ENCODE measurements at regions not wholly inside any gene's neighbourhood (a gene's known extent, or its start where the extent isn't known, plus 50 kb on each side); places are given as distances from the start of the nearest gene placed in this dataset.

- TF ChIP-seq, protein P1, sequence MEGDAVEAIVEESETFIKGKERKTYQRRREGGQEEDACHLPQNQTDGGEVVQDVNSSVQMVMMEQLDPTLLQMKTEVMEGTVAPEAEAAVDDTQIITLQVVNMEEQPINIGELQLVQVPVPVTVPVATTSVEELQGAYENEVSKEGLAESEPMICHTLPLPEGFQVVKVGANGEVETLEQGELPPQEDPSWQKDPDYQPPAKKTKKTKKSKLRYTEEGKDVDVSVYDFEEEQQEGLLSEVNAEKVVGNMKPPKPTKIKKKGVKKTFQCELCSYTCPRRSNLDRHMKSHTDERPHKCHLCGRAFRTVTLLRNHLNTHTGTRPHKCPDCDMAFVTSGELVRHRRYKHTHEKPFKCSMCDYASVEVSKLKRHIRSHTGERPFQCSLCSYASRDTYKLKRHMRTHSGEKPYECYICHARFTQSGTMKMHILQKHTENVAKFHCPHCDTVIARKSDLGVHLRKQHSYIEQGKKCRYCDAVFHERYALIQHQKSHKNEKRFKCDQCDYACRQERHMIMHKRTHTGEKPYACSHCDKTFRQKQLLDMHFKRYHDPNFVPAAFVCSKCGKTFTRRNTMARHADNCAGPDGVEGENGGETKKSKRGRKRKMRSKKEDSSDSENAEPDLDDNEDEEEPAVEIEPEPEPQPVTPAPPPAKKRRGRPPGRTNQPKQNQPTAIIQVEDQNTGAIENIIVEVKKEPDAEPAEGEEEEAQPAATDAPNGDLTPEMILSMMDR (IDR thresholded peaks at IDR 0.05) = no peak
- no peak for TF ChIP-seq POLR2A (IDR thresholded peaks at IDR 0.05)
Measured at GRCh38 chr3:177597311-177598096, 400.2 kb upstream of the TBL1XR1 start.

Data from ovary (tissue), 3 donors.